Left lung (tissue), 4 donors: ENCODE measurements at regions not wholly inside any gene's neighbourhood (a gene's known extent, or its start where the extent isn't known, plus 50 kb on each side); places are given as distances from the start of the nearest gene placed in this dataset.
"Not testable (repeated sequence)": the region's sequence is repeated elsewhere in the genome, so short reads cannot be mapped to it uniquely, and the experiment has no call there.

ENCODE experiments used
- ATAC-seq: fragments of 200-7000 bp; cut with Tn5 transposase; one replicate; pipeline ENCODE4 v1.9.1; 2020; ENCODE audit warnings: moderate library complexity
- DNase-seq, 4 donors: peaks; one replicate each; pipeline ENCODE4 v3.0.0-alpha.2; 2013 to 2020
- H3K27ac ChIP-seq, 2 donors: fragments of 200-600 bp; sonication (generic) in 1 of 2; one replicate each; pipeline versions ENCODE4 v1.5.0 to v1.8.0; 2020 to 2021
- H3K27me3 ChIP-seq, 2 donors: fragments of 200-600 bp; sonication (generic) in 1 of 2; one replicate each; pipeline versions ENCODE4 v1.5.0 to v1.8.0; 2020 to 2021
- H3K36me3 ChIP-seq, 2 donors: fragments of 200-600 bp; sonication (generic) in 1 of 2; one replicate each; pipeline versions ENCODE4 v1.5.0 to v1.8.0; 2020 to 2021
- H3K4me1 ChIP-seq, 2 donors: fragments of 200-600 bp; one replicate each; pipeline ENCODE4 v1.8.0; 2021
- H3K4me3 ChIP-seq, 2 donors: fragments of 200-600 bp; sonication (generic) in 1 of 2; one replicate each; pipeline versions ENCODE4 v1.5.0 to v1.8.0; 2020 to 2021; ENCODE audit warnings: mild to moderate bottlenecking in 1 of 2
- H3K9me3 ChIP-seq, 2 donors: fragments of 200-600 bp; sonication (generic) in 1 of 2; one replicate each; pipeline versions ENCODE4 v1.5.0 to v1.8.0; 2020 to 2021
- CTCF ChIP-seq, 2 donors: fragments of 200-600 bp; sonication (generic) in 1 of 2; IDR thresholded peaks; one replicate each; pipeline versions ENCODE4 v1.5.0 to v1.8.0; 2021; ENCODE audit warnings: antibody characterized with exemption in 2 of 2
- intact Hi-C, 2 donors: fragments of 100-400 bp; cut with DNase I; formaldehyde crosslinking; loops; one replicate each; pipeline versions ENCODE4 v1.11.2 to v1.14.2; 2022
- donor health status: DM: no; HTN: yes; CAD: no.
- donor health status: DM: no; HTN: no; CAD: no.

DNA sequence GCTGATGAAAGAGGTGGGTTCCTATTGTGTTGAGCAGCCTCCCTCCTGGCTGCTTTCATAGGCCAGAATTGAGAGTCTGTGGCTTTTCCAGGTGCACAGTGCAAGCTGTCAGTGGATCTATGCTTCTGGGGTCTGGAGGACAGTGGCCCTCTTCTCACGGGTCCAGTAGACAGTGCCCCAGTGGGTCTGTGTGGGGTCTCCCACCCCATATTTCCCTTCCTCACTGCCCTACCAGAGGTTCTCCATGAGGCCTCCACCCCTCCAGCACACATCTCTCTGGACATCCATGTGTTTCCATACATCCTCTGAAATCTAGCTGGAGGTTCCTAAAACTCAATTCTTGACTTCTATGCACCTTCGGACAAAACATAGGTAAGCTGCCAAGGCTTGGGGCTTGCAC is 201.2 kb downstream of the FAM43A start:
- ATAC-seq (no peak), DNase-seq (no peak)
- intact Hi-C loops: no loop called here
- Histone ChIP-seq H3K4me3 (no peak overlapping the region), H3K27me3 (no peaks in the 10 kb centered on the region), H3K36me3 (no peaks in the 10 kb centered on the region), H3K27ac (no peak overlapping the region), H3K9me3 (peaks cover 0 to 19% of the 10 kb centered on the region in 2 donors), H3K4me1 (peaks cover 0 to 4% of the 10 kb centered on the region in 2 donors)
- TF ChIP-seq CTCF (IDR thresholded peaks at IDR 0.05): no peak

- H3K4me3 ChIP-seq, H3K36me3 ChIP-seq, DNase-seq, intact Hi-C loops, ATAC-seq, H3K27ac ChIP-seq, H3K27me3 ChIP-seq, H3K4me1 ChIP-seq: not testable (repeated sequence)
- peaks cover 0 to 19% of the 10 kb centered on the region in 2 donors for H3K9me3 ChIP-seq
Measured at GRCh38 chr3:194888062-194888461, 202.4 kb downstream of the FAM43A start.

- Histone ChIP-seq H3K27ac (no peak overlapping the region), H3K9me3 (peaks cover 0 to 12% of the 10 kb centered on the region in 2 donors)
Measured at GRCh38 chr3:194888916-194889315, 203.2 kb downstream of the FAM43A start.

DNA sequence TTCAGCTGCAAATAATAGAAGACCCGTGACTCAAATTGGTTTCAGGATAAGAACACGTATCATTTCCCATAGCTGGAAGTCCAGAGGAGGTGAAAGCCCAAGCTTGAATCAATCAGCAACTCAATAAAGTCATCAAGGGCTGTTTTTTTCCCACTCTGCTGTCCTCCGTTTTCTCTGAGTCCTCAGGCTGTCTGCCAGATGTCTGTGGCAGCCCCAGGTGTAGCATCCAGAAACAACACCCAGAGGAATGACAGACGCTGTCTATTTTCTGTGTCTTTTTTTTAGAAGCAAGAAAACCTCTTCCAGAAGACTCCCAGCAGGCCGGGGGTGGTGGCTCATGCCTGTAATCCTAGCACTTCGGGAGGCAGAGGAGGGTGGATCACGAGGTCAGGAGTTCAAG is 204.4 kb downstream of the FAM43A start:
- H3K4me1 ChIP-seq: peaks cover 0 to 1% of the 10 kb centered on the region in 2 donors
- no peak for ATAC-seq

More at GRCh38 chr3:194888916-194889315, 203.2 kb downstream of the FAM43A start:
- H3K36me3 ChIP-seq: no peaks in the 10 kb centered on the region
- no peak for TF ChIP-seq CTCF (IDR thresholded peaks at IDR 0.05)
- ATAC-seq (no peak), DNase-seq (no peak)
- H3K27me3 ChIP-seq: no peaks in the 10 kb centered on the region
- H3K4me1 ChIP-seq: peaks cover 0 to 4% of the 10 kb centered on the region in 2 donors
- H3K4me3 ChIP-seq: no peak overlapping the region
- intact Hi-C loops: no loop called here

GRCh38 chr3:194893121-194893987 is 207.7 kb downstream of the FAM43A start:
- no peak for ATAC-seq
- no peak for TF ChIP-seq CTCF (IDR thresholded peaks at IDR 0.05)
- no peak for DNase-seq
- intact Hi-C loops: no loop called here
- Histone ChIP-seq H3K36me3 (no peaks in the 10 kb centered on the region), H3K27me3 (no peaks in the 10 kb centered on the region), H3K9me3 (peaks cover 0 to 13% of the 10 kb centered on the region in 2 donors), H3K4me1 (no peaks in the 10 kb centered on the region), H3K4me3 (no peak overlapping the region), H3K27ac (no peak overlapping the region)

More for the DNA sequence above, 204.4 kb downstream of the FAM43A start:
- intact Hi-C loops: no loop called here
- no peak for TF ChIP-seq CTCF (IDR thresholded peaks at IDR 0.05)
- DNase-seq: no peak
- Histone ChIP-seq H3K9me3 (peaks cover 0 to 14% of the 10 kb centered on the region in 2 donors), H3K36me3 (no peaks in the 10 kb centered on the region), H3K27ac (no peak overlapping the region), H3K27me3 (no peaks in the 10 kb centered on the region), H3K4me3 (no peak overlapping the region)
